ENCODE measurements at regions not wholly inside any gene's neighbourhood (a gene's known extent, or its start where the extent isn't known, plus 50 kb on each side); places are given as distances from the start of the nearest gene placed in this dataset.

DNA sequence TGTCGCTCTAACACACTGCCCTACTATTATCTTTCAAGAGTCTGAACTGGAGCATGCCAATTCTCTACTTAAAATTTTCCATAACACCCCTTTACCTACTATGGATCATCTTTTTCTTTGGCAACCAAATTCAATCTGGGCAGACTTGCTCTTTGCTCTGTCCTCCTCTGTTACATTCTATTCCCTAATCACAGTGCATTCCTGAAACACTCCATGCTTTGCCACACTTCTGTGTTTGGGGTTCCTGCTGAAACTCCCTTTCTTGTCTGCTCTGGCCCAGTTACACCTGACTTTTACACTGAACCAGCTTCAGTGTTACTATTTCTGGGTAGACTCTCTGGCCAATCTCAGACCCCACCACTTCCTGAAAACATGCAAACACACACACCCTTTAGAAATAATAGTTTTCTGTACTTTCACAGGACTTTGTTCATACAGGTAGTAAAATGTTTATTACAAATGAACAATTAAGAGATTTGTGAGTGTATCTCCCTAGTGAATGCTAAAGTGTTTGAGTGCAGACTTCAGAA is 119.9 kb upstream of the DCC start:
- TF ChIP-seq, protein P1, sequence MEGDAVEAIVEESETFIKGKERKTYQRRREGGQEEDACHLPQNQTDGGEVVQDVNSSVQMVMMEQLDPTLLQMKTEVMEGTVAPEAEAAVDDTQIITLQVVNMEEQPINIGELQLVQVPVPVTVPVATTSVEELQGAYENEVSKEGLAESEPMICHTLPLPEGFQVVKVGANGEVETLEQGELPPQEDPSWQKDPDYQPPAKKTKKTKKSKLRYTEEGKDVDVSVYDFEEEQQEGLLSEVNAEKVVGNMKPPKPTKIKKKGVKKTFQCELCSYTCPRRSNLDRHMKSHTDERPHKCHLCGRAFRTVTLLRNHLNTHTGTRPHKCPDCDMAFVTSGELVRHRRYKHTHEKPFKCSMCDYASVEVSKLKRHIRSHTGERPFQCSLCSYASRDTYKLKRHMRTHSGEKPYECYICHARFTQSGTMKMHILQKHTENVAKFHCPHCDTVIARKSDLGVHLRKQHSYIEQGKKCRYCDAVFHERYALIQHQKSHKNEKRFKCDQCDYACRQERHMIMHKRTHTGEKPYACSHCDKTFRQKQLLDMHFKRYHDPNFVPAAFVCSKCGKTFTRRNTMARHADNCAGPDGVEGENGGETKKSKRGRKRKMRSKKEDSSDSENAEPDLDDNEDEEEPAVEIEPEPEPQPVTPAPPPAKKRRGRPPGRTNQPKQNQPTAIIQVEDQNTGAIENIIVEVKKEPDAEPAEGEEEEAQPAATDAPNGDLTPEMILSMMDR (conservative IDR thresholded peaks at IDR 0.05; ENCODE audit: low read length) = no peak
- no peak for TF ChIP-seq EZH2phosphoT487 (IDR thresholded peaks at IDR 0.05; ENCODE audit: borderline replicate concordance, low read depth, low read length)

Data from OCI-LY7 (cell line).